ENCODE measurements at regions not wholly inside any gene's neighbourhood (a gene's known extent, or its start where the extent isn't known, plus 50 kb on each side); places are given as distances from the start of the nearest gene placed in this dataset.
"Not testable (repeated sequence)": the region's sequence is repeated elsewhere in the genome, so short reads cannot be mapped to it uniquely, and the experiment has no call there.

DNA sequence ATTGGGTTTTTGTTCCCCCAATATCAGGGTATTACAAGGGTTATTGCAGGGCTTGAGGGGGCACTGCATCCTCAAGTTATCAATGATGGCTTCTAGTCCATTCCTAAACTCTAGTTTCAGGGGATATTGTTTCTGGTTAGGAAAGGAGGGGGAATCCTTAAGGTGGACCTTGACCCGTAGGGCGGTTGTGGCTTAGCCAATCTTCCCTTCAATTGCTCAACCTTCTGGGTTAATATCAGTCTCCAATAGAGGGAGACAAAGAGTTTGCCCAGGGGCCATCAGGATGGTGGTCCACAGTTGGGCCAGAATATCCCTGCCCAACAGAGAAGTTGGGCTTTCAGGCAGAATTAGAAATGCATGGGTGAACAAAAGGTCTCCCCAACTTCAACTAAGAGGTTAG lies 214.9 kb downstream of the BCHE start:
- no peak for DNase-seq

GRCh38 chr3:165619069-165619468 lies 218.2 kb downstream of the BCHE start:
- no peak for DNase-seq

- no peak for DNase-seq
Measured at GRCh38 chr3:165617134-165617533, 220.1 kb downstream of the BCHE start.

- no peak for DNase-seq
Measured at GRCh38 chr3:165614337-165614736, 222.9 kb downstream of the BCHE start.

GRCh38 chr3:165613014-165613413 lies 224.2 kb downstream of the BCHE start:
- no peak for DNase-seq

DNA sequence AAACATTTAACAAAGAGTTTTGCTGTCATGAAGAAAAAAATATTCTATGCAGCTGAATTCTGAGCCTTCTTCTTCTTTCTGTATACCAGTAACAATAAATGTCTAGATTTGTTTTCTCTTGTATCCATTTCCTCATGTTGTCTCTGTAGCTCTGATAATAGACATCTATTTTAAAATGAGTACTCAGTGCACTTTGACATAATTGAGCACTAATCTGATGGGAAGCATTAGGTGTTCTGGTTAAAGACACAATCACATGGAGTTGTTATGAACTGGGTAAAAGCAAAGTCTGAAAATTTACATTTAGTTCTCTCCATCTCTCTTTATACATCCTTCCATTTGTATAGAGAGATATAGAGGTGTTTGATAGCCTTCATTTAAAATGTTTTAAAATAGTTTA lies 230.0 kb downstream of the BCHE start:
- peak in 1 of 2 experiments; percentile 10 for DNase-seq

- DNase-seq, result no peak
Measured at GRCh38 chr3:165603196-165603595, 234.0 kb downstream of the BCHE start.

GRCh38 chr3:165572566-165572965 lies 264.7 kb downstream of the BCHE start:
- DNase-seq, result not testable (repeated sequence)

DNA sequence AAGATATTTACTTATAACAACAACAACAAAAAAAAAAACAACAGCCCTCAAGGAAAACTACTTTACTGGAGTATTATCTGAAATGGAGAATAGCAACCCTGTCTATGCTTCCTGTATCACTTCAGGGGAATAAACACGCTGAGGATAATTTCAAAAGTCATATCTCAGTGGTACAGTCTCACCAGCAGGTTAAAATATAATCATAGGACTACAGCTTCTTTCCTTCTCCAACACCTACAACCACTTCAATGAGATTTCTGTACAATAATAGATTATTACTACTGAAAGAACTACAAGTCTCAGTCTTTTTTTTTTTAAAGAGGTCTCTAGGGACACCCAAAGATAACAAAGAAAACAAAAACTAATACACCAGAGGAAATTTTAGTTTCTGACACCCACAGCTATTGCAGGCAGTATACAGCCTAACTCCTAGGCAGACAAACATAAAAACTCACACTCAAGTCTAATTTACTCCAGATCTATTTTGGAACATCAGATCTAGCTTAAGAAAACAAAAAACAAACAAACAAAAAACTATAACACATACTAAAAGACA lies 268.2 kb downstream of the BCHE start:
- no peak for DNase-seq

GRCh38 chr3:165555785-165556184 lies 281.4 kb downstream of the BCHE start:
- DNase-seq, result no peak

GRCh38 chr3:165553371-165553770 lies 283.9 kb downstream of the BCHE start:
- no peak for DNase-seq

- peak in 1 of 2 experiments; percentile 15 for DNase-seq
Measured at GRCh38 chr3:165549665-165550064, 287.6 kb downstream of the BCHE start.

GRCh38 chr3:165549037-165549436 lies 288.2 kb downstream of the BCHE start:
- no peak for DNase-seq

DNA sequence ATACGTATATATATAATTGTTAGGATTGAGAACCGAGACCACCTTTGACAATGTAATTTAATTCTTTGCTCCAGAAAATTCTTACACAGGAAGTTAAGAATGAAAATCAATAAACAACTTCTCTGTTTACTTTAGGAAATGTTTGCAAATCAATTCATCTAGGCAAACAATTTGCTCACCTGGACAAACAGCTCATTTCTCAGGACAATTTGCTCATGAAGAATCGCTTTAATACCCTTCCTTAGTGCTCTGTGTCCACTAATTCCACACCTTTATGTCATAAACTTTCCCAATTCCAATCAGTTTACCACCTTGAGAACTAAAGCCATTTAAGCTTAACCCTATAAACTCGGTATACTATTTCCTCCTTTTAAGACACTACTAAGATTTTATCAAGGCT lies 292.2 kb downstream of the BCHE start:
- no peak for DNase-seq

- no peak for DNase-seq
Measured at GRCh38 chr3:165544432-165544831, 292.8 kb downstream of the BCHE start.

- no peak for DNase-seq
Measured at GRCh38 chr3:165538166-165538565, 299.1 kb downstream of the BCHE start.

DNA sequence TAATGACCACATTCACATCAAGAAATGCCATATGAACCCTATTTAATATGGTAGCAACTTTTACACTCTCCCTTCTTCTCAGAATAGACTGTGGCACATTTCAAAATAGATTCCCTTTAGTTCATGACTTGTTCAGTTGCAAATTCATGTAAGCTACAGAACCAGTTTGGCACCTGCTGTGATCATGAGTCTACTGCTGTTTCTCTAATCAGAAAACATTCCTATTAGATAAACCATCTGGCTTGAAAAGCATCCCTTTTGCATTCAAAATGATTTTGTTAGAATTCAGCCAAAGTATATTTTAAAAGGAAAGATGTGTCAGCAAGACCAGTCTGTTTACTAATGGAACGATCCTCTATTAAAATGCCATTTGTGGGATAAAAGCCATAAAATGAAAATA lies 304.4 kb downstream of the BCHE start:
- DNase-seq, result peak in 1 of 2 experiments; percentile 23

DNA sequence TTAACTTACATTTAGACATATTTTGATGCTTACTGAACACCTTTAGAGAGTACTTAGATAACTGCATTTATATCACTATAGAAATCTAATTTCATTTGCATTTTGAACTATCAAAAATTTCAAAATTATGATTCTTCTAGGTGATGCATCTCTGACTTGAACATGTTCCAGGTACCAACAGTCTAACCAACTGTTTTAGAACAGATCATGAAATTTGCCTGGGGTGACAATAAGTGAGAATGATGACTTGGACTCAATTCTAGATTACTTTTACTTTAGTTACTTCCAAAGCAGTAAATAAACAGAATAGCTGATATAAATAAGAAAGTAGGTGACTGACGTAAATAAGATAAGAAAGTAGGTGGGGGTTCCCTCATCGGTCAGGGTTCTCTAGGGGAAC lies 307.8 kb downstream of the BCHE start:
- DNase-seq, result no peak

DNA sequence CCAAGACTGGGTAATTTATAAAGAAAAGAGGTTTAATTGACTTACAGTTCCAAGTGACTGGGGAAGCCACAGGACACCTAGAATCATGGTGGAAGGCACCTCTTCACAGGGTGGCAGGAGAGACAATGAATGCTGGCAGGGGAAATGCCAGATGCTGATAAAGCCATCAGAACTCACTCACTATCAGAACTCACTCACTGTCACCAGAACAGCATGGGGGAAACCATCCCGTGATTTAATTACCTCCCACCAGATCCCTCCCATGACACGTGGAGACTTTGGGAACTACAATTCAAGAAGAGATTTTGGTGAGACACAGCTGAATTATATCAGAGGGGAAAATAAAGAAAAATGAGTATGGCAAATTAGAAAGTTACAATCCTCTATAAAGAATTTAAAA lies 310.9 kb downstream of the BCHE start:
- DNase-seq, result no peak

GRCh38 chr3:165523801-165524200 lies 313.4 kb downstream of the BCHE start:
- no peak for DNase-seq

- no peak for DNase-seq
Measured at GRCh38 chr3:165522386-165522785, 314.8 kb downstream of the BCHE start.

- DNase-seq, result no peak
Measured at GRCh38 chr3:165521131-165521871, 315.9 kb downstream of the BCHE start.

DNA sequence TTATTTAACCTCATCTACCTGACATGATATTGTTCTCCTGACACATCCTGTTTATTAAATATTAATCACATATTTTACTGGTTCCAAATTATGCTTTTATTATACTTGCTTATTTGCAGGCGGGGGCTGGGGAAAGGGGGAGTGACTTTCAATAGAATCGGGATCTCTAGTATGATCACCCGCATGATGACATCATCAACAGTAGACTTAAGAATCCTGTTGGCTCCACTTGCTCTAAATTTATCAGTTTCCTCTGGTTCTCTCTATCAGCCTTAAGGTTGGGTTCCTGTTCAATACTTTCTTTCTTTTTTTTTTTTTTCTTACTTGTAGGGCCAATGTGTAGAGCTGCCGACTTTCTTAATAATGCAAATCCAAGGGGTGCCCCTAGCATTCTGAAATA lies 317.5 kb downstream of the BCHE start:
- no peak for DNase-seq

- DNase-seq, result no peak
Measured at GRCh38 chr3:165518346-165518745, 318.9 kb downstream of the BCHE start.
